ENCODE measurements at regions not wholly inside any gene's neighbourhood (a gene's known extent, or its start where the extent isn't known, plus 50 kb on each side); places are given as distances from the start of the nearest gene placed in this dataset.

DNA sequence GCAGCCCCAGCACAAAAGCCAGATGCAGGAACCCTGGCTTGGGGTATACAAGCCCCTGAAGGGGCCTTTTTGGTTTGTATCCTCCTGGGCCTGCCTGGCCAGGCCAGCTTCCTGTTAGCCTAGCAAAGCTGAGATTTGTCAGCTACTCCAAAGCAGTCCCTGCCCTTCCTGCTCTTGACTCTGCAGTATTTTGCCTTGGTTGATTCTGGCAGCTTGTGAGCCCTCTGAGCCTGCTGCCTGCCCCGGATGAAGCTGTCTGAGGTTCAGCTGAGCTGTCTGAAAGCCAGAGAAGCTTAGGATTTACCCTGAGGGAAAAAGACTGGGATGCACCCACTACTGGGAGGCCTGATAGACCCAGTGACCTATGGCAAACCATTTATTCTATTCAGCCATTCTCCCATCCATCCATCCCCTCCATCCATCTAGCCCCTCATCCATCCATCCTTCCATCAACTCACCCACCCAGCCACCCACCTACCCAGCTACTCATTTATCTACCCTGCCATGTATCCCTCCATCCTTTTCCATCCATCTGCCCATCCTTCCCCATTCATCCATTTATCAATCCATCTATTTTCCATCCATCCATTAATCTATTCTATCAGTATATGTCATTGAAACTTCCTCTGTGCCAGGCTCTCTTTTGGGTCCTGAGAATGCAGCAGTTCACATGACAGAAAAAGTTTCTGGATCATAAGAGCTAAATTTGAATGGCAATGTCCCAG is 307.5 kb downstream of the DHX35 start:
- DNase-seq, result no peak

DNA sequence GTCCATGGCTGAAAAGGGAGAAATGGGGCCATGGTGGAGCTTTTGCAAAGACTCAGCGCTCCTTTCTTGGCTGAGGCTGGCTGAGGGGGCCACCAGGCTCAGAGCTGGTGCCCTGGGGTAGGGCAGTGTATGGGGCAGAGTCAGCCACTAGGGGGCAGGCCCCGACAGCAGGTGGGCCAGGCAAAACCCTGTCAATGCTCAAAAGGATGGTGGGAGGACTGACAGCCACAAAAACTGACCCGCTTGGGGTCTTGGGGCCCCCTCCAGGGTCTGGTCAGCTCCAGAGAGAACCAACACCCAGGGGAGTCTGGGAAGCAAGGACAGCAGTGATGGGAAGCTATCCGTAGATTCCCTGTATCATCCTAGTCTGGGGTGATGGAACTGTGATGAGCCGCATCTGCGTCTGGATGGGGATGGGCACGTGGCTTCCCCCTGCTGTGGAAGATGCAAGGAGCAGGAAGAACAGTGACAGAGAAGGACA is 306.9 kb downstream of the DHX35 start:
- no peak for DNase-seq

DNA sequence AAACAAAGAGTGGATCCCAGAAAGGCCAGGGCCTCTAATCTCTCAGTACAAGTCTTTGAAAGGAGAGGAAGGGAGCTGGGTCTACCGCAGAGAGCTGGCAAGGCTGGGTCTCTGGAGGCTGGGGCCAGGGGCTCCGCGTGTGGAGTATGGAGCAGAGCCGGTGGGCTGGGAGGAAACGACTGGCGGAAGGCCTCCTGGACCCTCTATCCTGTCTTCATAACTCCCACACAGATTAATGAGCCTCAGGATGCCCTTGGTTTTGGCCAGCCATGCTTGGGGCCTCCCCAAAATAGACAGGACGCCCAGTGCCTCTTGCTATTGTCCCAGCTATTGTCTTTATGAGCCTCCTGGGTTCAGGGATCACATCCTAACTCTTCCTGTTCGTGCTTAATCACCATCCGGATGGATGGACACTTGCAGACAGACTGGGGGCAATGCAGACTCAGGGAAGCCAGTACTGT is 306.4 kb downstream of the DHX35 start:
- DNase-seq, result no peak

DNA sequence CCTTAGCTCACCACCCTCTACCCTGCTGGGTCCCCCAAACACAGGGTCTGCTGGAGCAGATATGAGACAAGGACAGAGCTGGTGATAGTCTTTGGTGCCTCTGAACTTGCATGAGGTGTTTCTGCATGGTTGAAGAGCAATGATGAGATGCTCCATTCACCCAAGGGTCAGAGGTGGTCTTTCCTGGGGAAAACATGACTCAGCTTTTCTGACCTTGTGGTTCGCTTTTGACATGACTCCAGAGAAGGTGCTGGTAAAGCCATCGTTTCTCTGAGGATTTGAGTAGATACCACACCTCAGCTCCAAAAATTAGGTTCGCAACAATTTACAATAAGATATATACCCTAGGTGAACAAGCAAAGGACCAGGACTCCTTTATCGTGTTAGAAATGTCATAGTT is 304.8 kb downstream of the DHX35 start:
- no peak for DNase-seq

DNA sequence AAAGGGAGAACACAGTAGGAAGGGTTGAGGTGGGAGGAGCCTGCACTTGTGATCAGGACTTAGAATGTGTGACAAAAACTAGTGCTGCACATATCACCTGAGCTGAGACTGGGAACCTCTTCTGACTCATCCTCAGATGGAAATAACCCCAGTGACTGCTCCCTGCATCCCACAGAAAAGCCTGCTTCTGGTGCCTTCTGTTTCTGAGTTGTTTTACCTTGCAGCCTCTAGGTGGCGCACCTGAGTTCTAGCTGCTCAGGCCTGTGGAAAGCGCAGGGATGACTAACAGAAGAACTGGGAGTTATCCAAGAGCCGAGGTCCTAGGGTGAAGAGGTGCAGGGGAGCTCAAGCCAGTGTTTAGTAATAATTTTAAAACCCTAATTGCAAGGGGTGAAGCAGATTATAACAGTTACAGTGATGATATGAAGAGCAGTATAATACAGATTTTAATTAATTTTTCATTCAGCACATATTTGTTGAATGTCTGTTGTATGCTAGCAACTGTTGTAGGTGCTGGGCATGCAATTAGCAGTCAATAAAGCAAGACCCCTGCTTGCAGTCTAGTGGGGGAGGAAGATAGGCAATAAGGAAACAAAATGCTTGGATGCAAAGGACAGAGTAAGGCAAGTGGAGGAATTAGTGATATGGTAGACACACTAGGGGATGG is 302.5 kb downstream of the DHX35 start:
- DNase-seq, result peak; percentile 25

DNA sequence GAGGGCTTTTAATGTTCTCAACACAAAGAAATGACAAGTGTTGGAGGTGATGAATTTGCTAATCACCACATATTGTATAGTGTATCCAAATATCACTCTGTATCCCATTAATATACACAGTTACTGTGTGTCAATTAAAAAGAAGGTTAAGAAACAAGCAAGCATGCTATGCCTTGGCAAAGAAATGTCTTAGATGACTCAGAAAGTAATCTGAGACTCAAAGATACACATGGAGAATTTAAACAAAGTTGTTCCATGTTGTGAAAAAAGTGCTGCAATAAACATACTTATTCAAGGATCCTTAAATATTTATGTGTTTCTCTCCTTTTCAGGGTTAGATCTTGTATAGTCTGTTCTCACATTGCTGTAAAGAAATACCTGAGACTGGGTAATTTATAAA is 300.9 kb downstream of the DHX35 start:
- no peak for DNase-seq

DNA sequence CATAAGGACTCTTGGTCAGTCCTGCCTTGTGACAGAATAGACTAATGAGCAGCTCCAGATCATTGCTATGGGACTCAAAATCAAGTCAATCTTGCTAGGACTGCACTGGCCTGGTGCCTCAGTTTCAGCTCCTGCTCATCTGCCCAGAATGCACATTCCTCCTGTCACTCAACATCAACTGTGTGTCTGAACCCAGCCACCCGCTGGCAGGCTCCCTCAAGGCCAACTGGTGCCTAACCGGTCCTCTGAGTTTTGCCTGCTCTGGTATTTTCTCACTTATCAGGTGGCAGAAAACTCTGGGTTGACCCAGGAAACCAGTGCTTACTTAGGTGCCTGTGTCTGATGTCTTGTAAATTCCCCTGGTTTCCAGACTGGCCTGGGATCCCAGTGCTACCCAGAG is 297.7 kb downstream of the DHX35 start:
- DNase-seq, result no peak

DNA sequence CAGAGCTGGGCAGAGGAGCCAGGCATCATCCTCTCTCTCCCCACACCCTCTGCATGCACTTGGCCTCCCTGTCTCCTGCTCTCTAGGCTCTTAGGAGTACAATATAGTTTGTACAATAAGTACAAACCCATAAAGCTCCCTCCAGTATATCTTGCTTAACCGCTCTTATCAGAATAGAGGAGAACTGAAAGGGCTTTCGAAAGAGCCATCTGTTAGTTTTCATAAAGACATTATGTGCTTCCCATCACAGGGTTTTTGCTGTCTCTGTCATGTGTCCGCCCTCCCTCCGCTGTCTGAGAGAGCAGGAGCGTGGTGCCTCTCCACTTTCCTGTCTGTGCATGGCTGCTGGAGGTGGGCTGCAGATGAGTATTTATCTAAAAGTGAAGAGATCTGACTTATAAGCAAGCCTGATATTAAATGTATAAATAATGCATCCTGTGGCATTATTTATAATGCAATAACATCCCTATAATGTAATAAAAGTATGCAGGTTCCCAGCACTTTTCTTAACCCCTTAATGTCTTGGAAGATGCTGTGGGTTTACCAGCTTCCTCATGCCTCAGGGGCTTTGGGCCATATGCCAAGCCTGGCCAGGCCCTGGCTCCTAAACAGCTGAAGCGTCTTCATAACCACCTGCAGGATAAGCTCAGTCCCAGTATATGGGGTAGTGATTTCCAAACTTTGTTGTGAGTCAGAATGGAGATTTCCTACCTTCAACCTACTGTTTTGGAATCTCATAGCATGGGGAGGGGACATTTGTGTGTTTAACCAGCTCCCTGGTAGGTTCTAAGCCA is 297.1 kb downstream of the DHX35 start:
- DNase-seq, result peak; percentile 68

DNA sequence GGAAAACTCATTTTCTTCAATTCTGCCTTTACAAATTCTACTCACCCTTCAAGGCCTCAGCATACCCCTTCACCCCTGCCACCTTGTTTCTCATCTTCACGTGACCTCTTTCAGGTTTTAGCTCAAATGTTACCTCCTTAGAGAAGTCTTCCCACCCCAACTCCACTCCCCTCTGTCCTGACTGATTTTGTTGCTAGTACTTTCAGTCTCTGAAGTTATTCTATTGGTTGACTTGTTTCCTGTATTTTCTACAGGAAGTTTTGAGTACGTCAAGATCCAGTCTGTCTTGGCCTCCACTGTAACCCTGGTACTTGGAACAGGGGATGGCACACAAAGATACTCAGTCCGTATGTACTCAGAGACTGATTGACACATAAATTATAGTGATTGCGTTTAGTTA is 296.1 kb downstream of the DHX35 start:
- DNase-seq, result no peak

DNA sequence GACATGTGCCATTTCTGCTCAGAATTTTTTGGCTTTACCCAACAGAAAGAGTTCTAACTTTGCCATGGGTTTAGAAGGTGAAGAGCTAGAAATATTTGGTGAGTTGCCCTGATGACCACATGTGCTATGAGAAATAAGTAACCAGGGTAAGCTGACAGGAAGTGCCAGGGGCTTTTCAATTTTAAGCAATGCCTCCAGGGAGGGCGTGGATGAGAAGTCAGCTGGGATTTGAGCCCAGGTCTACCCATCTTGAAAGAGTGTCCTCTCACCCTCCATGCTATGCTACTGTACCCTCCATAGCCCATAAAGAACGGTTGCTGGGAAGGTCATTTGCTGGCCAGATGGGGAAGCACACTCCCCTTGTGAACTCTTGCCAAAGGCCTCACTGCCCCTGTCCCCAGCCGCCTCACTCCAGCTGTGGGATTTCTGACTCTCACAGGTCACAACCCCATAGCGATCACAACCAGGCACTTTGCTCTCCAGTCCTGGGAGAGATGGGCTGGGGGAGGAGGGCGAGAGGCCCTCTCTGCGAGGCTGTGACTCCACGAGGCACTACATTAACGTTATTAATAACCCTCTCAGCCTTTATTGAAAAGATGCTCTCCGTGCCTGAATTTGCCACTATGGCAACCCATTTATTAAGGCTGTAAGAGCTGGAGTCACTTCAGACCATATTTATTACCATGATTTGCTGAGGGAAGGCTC is 291.1 kb downstream of the DHX35 start:
- no peak for DNase-seq

DNA sequence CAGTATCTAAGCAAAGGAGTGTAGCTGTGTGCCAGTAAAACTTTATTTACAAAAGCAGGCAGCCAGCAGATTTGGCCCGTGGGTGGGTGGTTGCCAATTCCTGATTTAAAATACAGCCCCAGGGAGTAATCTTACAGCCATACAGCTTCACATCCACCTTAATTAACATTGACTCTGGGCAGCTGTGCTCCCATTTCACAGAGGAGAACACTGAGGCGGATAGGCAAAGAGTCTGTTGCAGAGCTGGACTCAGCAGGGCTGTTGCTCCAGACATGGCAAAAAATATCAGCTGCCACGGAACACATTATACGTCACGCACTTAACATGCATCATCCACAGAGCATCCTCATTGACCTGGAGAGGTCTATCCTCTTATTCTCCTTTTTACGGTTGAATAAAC is 289.9 kb downstream of the DHX35 start:
- DNase-seq, result no peak

DNA sequence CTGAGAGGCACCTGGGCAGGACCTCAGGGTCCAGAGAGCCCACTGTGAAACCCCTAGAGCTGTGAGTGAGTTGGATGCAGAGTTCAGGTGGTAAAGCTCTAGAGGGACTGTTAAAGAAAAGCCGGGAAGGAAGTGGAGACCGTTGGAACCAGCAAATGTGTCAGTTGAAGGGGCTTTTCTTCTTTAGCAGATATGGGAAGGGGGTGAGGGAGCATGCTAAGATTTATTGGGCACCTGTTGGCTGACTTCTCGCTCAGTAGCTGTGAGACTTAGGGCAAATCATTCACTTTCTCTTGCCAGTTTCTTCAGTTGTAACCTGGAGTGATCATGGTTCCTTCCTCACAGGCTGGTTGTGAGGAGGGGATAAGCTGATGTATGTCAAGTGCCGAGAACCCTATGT is 287.7 kb downstream of the DHX35 start:
- DNase-seq, result no peak

DNA sequence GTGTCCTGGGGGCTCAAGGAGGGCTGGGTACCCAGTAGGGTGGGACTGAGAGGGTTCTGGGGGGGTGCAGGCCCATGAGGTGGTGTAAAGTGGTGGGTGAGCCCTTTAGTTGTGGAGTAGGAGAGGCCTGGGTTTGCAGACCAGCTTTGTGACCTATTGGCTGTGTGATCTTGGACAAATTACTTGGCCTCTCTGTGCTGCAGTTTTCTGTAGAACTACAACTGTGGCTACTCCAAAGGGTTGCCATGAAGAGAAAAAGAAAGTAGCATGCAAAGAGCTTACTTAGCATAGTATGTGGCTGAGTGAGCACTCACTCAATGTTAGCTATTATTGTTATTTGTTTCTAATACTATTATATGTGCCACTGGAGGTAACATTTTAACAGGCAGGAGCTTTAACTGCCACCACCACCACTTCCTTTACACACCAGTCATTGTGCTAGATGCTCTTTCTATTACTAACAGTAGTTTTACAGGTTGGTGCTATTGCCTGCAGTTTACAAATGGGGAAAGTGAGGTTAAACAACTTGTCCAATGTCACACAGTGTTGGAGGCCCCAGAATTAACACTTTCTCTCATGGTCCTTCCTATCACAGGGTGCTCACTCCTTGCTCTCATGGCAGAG is 286.8 kb downstream of the DHX35 start:
- DNase-seq, result no peak

DNA sequence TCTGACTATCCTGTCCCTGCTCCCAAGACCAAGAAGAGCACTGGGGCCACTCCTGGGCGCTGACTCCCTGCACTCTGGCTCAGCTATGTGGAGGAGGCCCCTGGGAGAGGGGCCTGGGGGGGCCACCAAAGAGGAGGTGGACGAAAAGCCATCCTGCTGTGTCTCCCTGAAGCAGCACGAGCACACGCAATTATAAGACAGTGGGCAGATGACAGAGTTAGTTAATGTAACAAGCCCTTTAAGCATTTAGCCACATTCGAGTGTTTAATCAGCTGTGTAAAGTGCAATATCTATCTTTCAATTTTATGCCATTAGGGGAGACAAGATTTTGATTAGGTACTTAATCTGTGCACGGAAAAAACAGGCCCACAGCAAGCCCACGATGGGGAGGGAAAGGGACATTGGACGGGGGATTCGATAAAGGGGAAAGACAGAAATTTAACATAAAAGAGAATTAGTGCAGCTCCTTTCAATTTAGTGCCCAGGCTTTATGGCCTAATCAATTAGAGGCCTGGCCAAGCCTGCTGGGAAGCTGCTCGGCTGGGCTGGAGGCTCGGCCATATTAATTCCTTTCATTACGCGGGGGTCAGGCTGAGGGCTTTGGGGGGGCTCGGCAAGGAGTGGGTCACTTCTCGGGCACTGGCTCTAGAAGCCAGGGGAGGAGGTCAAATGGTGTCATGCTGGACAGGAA is 286.2 kb downstream of the DHX35 start:
- DNase-seq, result no peak

DNA sequence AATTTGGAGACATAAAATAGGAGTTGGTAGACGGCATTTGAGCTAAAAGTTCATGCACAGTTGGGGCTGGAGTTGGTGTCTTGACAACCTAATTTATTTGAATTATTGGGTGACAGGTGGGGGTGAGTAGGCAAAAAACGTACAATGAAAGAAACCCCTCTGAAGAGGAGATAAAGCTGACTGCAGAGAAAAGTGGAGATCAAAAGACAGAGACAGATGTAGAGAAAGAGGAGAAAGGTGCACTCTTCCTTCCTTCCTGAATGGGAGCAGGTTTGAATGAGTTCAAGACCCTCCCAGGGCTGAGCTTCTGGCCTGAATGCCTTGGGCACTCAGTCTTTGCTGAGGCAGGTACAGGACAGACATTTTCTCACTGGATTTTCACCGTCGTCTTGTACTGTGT is 284.3 kb downstream of the DHX35 start:
- DNase-seq, result no peak

DNA sequence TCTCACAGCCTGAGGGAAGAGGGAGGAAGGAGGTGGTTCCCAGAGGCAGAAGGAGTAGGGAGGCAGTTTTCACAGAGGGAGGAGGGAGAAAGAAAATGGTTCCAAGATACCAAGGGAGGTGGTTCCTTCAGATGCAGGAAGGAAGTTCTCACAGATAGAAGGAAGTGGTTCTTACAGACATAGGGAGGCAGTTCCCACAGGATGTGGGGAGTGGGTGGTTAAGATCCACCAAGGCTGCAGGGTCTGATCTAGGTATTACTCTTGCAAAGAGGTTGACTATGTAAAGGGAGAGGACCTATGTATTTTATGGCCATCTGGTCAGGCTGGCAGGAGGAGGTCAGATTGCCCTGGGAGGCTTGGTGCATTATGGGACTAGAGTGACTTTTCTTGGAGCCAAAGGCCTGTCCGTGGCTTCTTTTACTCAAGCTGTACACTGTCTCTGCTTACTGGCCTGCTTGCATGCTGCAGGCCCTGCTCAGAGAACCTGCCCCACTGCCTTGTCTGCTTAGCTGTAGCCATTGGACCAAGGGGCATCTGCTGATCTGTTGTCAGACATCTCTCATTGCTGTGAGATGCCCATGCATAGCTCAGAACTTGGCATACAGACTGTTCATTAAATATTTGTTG is 283.7 kb downstream of the DHX35 start:
- DNase-seq, result no peak

DNA sequence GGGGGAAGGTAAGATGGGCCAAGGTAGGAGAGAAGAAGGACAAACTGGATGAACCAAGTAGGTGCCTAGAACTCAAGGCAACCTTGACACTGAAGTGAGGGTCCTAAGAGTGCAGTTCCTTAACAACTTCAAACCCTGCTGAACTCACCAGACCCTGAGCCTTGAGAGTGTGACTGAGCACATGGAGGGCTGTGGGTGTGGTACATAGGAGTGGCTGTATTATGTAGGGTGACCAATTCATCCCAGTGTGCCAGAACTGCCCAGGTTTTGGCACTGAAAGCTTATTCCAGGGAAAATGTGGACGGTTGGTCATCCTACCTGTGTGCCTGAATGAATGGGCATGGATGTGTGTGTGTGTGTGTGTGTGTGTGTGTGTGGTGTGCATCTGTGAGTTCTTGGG is 281.8 kb downstream of the DHX35 start:
- no peak for DNase-seq

DNA sequence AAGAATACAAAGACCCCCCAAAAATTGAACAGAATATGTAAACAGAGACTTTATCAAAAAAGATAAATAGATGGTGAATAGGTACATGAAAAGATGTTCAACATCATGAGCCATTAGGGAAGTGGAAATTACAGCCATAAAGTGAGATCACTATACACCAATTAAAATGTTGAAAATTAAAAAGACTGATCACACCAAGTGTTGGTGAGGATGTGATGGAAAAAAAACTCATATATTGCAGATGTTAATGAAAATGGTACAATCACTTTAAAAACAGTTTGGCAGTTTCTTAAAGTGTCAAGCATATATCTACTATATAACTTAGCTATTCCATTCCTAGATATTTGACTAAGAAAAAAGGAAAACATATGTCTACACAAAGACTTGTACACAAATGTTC is 280.5 kb downstream of the DHX35 start:
- DNase-seq, result no peak

DNA sequence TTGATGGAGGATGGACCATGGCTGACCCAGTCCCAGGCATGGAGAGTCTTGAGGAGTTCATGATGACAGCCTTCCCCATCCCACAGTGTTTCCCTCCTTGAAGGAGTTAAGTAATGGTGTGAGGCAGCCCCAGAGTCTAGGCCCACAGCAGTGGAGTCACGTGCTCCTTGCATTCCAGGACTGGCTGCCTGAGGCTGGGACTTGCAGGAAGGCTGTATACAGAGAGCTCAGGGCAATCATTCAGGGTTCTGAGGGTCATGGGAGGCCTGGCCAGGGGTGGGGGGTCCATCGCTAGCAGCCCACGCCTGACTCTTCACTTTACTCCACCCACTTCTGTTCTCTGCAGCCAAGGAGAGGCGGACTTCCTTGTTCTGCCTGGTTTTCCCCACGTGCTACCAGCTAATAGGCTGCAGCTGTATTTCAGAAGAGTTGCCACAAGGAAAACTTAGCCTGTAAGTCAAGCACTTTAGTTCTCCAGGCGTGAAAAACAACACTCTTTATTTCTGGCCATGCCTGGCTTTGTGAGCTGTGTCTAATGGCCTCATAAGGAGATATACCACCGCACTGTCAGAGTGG is 272.5 kb downstream of the DHX35 start:
- no peak for DNase-seq

DNA sequence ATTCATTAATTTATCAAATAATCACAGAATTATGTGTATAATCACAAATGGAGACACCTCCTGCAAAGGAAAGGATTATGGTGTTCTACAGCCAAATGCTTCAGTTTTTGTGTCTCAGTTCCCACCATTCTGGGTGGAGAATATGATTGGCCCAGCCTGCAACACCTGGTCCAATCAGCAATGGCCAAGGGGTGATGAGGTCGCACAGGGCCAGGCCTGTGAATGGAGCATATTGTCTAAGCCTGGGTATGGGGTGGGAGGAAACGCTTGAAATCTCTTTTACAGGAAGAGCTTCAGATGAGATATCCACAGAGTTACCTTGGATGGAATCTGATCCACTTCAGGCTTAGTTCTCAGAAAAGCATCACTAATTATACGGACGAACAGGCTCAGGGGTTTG is 271.6 kb downstream of the DHX35 start:
- DNase-seq, result no peak

DNA sequence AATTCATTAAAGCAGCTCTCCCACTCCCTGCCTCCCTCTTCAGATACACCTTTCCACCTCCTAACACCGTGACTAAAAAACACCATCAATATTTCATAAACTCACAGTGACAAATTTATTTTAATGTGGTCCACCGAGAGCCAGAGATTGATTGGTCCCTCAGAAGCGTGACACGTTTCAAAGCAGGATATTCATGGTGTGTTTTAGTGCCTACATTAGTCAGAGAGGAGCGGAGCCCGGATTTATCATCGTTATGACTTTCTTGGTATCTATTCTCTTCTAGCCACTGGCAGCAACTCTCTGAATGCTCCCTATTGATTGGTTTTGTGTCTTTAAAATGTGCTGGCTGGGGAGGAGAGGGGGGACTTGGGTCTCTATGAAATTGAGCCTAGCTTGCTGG is 265.3 kb downstream of the DHX35 start:
- no peak for DNase-seq

Data from NCI-H524 treated with DMSO at 0.1 percent for 48 hours (cell line).